Peyer's patch (tissue), 4 donors: ENCODE measurements at regions not wholly inside any gene's neighbourhood (a gene's known extent, or its start where the extent isn't known, plus 50 kb on each side); places are given as distances from the start of the nearest gene placed in this dataset.

Experiments
- DNase-seq, 3 donors: peaks; one replicate each; pipeline ENCODE4 v3.0.0-alpha.2; 2017 to 2019
- H3K27ac ChIP-seq, 4 donors: fragments of 200-600 bp; sonication (generic); one replicate each; pipeline ENCODE4 v1.5.1; 2016 to 2019
- H3K27me3 ChIP-seq, 2 donors: fragments of 200-600 bp; sonication (generic); one replicate each; pipeline ENCODE4 v1.5.1; 2019
- H3K36me3 ChIP-seq, 3 donors: fragments of 200-600 bp; sonication (generic); one replicate each; pipeline ENCODE4 v1.5.1; 2016 to 2019
- H3K4me1 ChIP-seq, 4 donors: fragments of 200-600 bp; sonication (generic); one replicate each; pipeline ENCODE4 v1.5.1; 2016 to 2019
- H3K4me3 ChIP-seq, 4 donors: fragments of 200-600 bp; sonication (generic); 1 replicate in 3 of 4; 2 replicates in 1 of 4; pipeline ENCODE4 v1.5.1; 2016 to 2019; ENCODE audit warnings: mild to moderate bottlenecking in 1 of 4
- H3K9me3 ChIP-seq, 4 donors: fragments of 200-600 bp; sonication (generic); one replicate each; pipeline ENCODE4 v1.5.1; 2016 to 2019; ENCODE audit warnings: mild to moderate bottlenecking in 1 of 4
- POLR2A ChIP-seq, 2 donors: fragments of 450-650 bp; IDR thresholded peaks; one replicate each; pipeline ENCODE4 v1.5.1; 2017; ENCODE audit warnings: antibody characterized with exemption in 2 of 2, mild to moderate bottlenecking in 2 of 2, moderate library complexity in 2 of 2
- TF ChIP-seq, protein P1 (sequence below), 6 experiments: fragments of 450-650 bp in 4 of 6; fragments of 200-600 bp in 2 of 6; sonication (generic) in 1 of 6; IDR thresholded peaks; one replicate each; pipeline ENCODE4 v1.5.1; 2017 to 2019; ENCODE audit warnings: antibody characterized with exemption in 6 of 6, mild to moderate bottlenecking in 3 of 6, moderate library complexity in 1 of 6

DNA sequence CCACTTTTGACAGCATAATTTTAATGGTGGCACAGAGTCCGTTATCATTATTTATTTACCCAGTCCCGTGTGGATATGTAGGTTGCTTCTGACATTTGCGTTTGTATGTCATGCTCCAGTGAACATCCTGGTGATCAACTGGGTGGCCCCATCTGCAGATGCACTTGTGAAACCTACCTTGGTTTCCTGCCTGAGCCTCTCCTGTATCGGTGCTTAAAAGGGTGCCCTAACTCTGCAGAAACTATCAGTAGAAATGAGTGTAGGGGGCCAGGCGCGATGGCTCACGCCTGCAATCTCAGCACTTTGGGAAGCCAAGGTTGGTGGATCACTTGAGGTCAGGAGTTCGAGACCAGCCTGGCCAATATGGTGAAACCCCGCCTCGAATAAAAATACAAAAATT lies 92.1 kb upstream of the IER5L start:
- H3K27ac ChIP-seq = peak overlapping the region in 1 of 4 donors; percentile 42
- TF ChIP-seq, protein P1, sequence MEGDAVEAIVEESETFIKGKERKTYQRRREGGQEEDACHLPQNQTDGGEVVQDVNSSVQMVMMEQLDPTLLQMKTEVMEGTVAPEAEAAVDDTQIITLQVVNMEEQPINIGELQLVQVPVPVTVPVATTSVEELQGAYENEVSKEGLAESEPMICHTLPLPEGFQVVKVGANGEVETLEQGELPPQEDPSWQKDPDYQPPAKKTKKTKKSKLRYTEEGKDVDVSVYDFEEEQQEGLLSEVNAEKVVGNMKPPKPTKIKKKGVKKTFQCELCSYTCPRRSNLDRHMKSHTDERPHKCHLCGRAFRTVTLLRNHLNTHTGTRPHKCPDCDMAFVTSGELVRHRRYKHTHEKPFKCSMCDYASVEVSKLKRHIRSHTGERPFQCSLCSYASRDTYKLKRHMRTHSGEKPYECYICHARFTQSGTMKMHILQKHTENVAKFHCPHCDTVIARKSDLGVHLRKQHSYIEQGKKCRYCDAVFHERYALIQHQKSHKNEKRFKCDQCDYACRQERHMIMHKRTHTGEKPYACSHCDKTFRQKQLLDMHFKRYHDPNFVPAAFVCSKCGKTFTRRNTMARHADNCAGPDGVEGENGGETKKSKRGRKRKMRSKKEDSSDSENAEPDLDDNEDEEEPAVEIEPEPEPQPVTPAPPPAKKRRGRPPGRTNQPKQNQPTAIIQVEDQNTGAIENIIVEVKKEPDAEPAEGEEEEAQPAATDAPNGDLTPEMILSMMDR (IDR thresholded peaks at IDR 0.05) = no peak
- TF ChIP-seq POLR2A (IDR thresholded peaks at IDR 0.05) = no peak
- DNase-seq = peak; percentile 16 to 79 (median 65)

DNA sequence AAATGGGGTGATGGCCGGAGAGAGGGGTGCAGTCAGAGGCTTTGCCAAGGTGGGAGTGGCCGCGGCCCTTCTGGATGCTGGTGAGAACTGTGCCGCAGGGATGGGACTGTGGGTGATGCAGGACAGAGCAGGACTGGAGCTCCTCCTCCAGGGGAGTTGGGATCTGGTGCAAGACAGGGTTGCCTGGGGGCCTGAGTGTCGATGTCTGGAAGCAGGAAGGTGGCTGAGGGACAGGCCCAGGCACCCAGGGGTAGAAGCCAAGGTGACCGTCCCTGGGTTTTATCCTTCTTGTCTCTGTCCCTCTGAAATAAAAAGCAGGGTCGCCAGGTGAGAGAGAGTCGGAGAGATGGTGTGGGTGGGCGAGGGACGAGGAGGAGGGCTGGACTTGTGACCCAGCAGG lies 89.1 kb upstream of the IER5L start:
- DNase-seq = peak in 1 of 3 donors; percentile 36

More for the DNA sequence above, 92.1 kb upstream of the IER5L start:
- no peaks in the 10 kb centered on the region for H3K27me3 ChIP-seq
- no peak overlapping the region for H3K4me3 ChIP-seq
- H3K36me3 ChIP-seq = no peaks in the 10 kb centered on the region
- H3K4me1 ChIP-seq = peaks cover 0 to 9% (median 4%) of the 10 kb centered on the region in 4 donors
- no peaks in the 10 kb centered on the region for H3K9me3 ChIP-seq

DNA sequence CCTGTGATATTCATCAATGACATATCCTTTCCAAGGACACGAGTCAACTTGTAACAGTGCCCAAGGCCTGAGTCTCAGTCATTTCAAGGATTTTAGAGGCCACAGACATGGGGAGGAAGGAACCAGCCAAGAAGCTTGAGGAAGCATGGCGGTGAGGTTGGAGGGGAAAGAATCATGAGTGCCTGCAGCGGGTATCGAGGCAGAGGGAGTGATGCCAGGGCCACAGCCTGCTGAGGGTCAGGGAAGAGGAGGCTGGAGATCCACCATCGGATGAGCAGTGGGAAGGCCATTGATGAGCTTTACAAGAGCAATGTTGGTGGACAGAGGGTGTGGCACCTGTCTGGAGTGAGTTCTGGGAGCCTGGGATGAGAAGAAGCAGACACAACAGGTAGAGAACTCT lies 88.5 kb upstream of the IER5L start:
- Histone ChIP-seq H3K27ac (no peak overlapping the region), H3K9me3 (no peaks in the 10 kb centered on the region), H3K36me3 (no peaks in the 10 kb centered on the region), H3K27me3 (no peaks in the 10 kb centered on the region), H3K4me3 (no peak overlapping the region), H3K4me1 (peaks cover 0 to 8% (median 4%) of the 10 kb centered on the region in 4 donors)
- no peak for TF ChIP-seq POLR2A (IDR thresholded peaks at IDR 0.05)
- TF ChIP-seq, protein P1 (IDR thresholded peaks at IDR 0.05) = no peak
- peak in 1 of 3 donors; percentile 14 for DNase-seq

More for the DNA sequence above, 89.1 kb upstream of the IER5L start:
- H3K36me3 ChIP-seq = no peaks in the 10 kb centered on the region
- no peaks in the 10 kb centered on the region for H3K9me3 ChIP-seq
- no peaks in the 10 kb centered on the region for H3K27me3 ChIP-seq
- H3K27ac ChIP-seq = no peak overlapping the region
- no peak overlapping the region for H3K4me3 ChIP-seq
- TF ChIP-seq, protein P1 (IDR thresholded peaks at IDR 0.05) = no peak
- TF ChIP-seq POLR2A (IDR thresholded peaks at IDR 0.05) = no peak
- H3K4me1 ChIP-seq = peaks cover 0 to 9% (median 4%) of the 10 kb centered on the region in 4 donors

DNA sequence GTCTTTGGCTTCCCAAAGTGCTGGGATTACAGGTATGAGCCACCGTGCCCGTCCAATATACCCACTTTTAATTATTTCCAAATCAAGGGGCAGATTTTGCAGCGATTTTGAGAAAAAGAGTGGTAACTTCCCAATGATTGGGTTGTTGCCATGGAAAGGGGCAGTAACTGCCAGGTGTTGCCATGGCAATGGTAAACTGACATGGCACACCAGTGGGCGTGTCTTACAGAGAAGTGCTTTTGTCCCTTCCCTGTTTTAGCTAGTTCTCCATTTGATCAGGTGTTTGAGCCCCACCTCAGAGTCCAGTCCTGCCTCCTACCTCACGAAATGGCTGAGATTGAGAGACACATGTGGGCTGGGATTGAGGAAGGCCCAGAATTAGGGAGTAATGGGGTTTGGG lies 86.3 kb upstream of the IER5L start:
- H3K9me3 ChIP-seq = no peaks in the 10 kb centered on the region
- TF ChIP-seq POLR2A (IDR thresholded peaks at IDR 0.05) = no peak
- TF ChIP-seq, protein P1 (IDR thresholded peaks at IDR 0.05) = no peak
- no peak overlapping the region for H3K27ac ChIP-seq
- DNase-seq = no peak
- no peaks in the 10 kb centered on the region for H3K36me3 ChIP-seq
- no peak overlapping the region for H3K4me3 ChIP-seq
- no peaks in the 10 kb centered on the region for H3K27me3 ChIP-seq
- H3K4me1 ChIP-seq = peaks cover 0 to under 1% (median under 1%) of the 10 kb centered on the region in 4 donors

DNA sequence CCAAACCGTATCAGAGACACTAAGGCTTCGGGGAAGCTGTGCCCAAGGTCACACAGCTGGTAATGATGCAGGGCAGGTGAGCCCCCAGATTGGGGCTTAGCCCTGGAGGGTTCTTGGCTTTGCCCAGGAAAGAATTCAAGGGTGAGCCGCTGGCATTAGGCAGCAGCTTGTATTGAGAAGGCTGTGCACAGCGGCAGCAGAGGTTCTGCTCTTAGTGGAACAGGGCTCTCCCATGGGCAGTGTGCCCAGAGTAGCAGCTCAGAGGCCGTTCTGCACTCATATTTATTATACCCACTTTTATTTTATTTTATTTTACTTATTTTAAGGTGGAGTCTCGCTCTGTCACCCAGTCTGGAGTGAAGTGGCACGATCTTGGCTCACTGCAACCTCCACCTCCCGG lies 85.8 kb upstream of the IER5L start:
- no peak overlapping the region for H3K4me3 ChIP-seq
- no peaks in the 10 kb centered on the region for H3K9me3 ChIP-seq
- no peak overlapping the region for H3K27ac ChIP-seq
- H3K36me3 ChIP-seq = no peaks in the 10 kb centered on the region
- TF ChIP-seq POLR2A (IDR thresholded peaks at IDR 0.05) = no peak
- TF ChIP-seq, protein P1 (IDR thresholded peaks at IDR 0.05) = no peak
- no peaks in the 10 kb centered on the region for H3K27me3 ChIP-seq
- DNase-seq = no peak
- peaks cover 0 to 6% (median 3%) of the 10 kb centered on the region in 4 donors for H3K4me1 ChIP-seq

DNA sequence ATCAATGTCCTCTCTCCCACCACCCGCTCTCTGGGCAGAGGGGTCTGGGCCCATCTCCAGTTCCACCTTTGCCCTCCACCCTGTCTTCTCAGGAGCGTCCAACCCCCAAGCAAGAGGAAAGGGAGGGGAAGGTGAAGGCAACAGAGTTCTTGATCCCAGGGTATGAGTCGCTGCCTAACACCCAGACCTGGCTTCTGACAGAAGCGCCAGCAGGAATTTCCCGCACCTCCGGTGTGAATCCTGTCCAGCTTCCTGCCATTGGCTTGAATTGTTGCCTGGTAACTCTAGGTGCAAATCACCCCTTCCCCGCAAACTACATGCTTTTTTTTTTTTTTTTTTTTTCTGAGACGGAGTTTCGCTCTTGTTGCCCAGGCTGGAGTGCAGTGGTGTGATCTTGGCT lies 84.2 kb upstream of the IER5L start:
- DNase-seq = no peak
- Histone ChIP-seq H3K27me3 (no peaks in the 10 kb centered on the region), H3K4me3 (no peak overlapping the region), H3K36me3 (no peaks in the 10 kb centered on the region), H3K9me3 (no peaks in the 10 kb centered on the region), H3K4me1 (peaks cover 0 to 11% (median 4%) of the 10 kb centered on the region in 4 donors), H3K27ac (peak overlapping the region in 1 of 4 donors; percentile 42)
- TF ChIP-seq POLR2A (IDR thresholded peaks at IDR 0.05) = no peak
- TF ChIP-seq, protein P1 (IDR thresholded peaks at IDR 0.05) = no peak
